Keratinocyte (primary cell): ENCODE measurements at regions not wholly inside any gene's neighbourhood (a gene's known extent, or its start where the extent isn't known, plus 50 kb on each side); places are given as distances from the start of the nearest gene placed in this dataset.

Source experiments
- DNase-seq: peaks from one replicate; pipeline ENCODE4 v3.0.0-alpha.2; 2011; ENCODE audit warnings: low read depth, missing footprints, low spot score
- FAIRE-seq: peaks from 2 replicates; lab custom pipeline; 2011; peaks lifted over from hg19 to GRCh38; lab: Jason Lieb, UNC
- H2AFZ ChIP-seq: 2 replicates; pipeline ENCODE4 v1.6.0; 2012; ENCODE audit warnings: low read length, control low read depth, inconsistent platforms; ENCODE audit not compliant: control insufficient read depth
- H3K27ac ChIP-seq: 2 replicates; pipeline ENCODE4 v1.5.1; 2011; ENCODE audit warnings: low read length; ENCODE audit not compliant: control insufficient read depth, insufficient read depth
- H3K27me3 ChIP-seq: 3 replicates; pipeline ENCODE4 v1.6.0; 2011; ENCODE audit warnings: low read length; ENCODE audit not compliant: control insufficient read depth, insufficient read depth; ENCODE audit errors: extremely low read depth
- H3K36me3 ChIP-seq, 2 experiments: 2 replicates in 1 of 2; 3 replicates in 1 of 2; pipeline ENCODE4 v1.5.1; 2011; ENCODE audit warnings: low read length in 2 of 2, mild to moderate bottlenecking in 1 of 2; ENCODE audit not compliant: control insufficient read depth in 2 of 2, insufficient read depth in 2 of 2; ENCODE audit errors: extremely low read depth in 1 of 2
- H3K4me1 ChIP-seq: 3 replicates; pipeline ENCODE4 v1.5.1; 2011; ENCODE audit warnings: low read length; ENCODE audit not compliant: control insufficient read depth, insufficient read depth; ENCODE audit errors: extremely low read depth
- H3K4me2 ChIP-seq: 3 replicates; pipeline ENCODE4 v1.6.0; 2011; ENCODE audit warnings: low read depth, low read length; ENCODE audit not compliant: control insufficient read depth, insufficient read depth; ENCODE audit errors: extremely low read depth
- H3K4me3 ChIP-seq, 3 experiments: fragments of 200-600 bp in 1 of 3; sonication (generic) in 1 of 3; 2 replicates in 2 of 3; 3 replicates in 1 of 3; pipeline ENCODE4 v1.5.1; 2011 to 2016; ENCODE audit warnings: low read length in 3 of 3, mild to moderate bottlenecking in 3 of 3, control low read depth in 2 of 3, inconsistent platforms in 1 of 3, low read depth in 1 of 3, mixed read lengths in 1 of 3, mixed run types in 1 of 3, moderate library complexity in 1 of 3; ENCODE audit not compliant: control insufficient read depth in 2 of 3, insufficient read depth in 2 of 3; ENCODE audit errors: extremely low read depth in 1 of 3
- H3K79me2 ChIP-seq: 2 replicates; pipeline ENCODE4 v1.6.0; 2012; ENCODE audit warnings: low read length; ENCODE audit not compliant: control insufficient read depth, insufficient read depth
- H3K9ac ChIP-seq: 3 replicates; pipeline ENCODE4 v1.6.0; 2011; ENCODE audit warnings: low read length; ENCODE audit not compliant: control insufficient read depth, insufficient read depth; ENCODE audit errors: extremely low read depth
- H3K9me1 ChIP-seq: 3 replicates; pipeline ENCODE4 v1.6.0; 2011; ENCODE audit warnings: low read length; ENCODE audit not compliant: control insufficient read depth, insufficient read depth; ENCODE audit errors: extremely low read depth
- H3K9me3 ChIP-seq: 2 replicates; pipeline ENCODE4 v1.5.1; 2012; ENCODE audit warnings: low read depth, low read length; ENCODE audit not compliant: control insufficient read depth
- H4K20me1 ChIP-seq: 3 replicates; pipeline ENCODE4 v1.6.0; 2011; ENCODE audit warnings: low read length; ENCODE audit not compliant: control insufficient read depth, insufficient read depth; ENCODE audit errors: extremely low read depth
- EZH2 ChIP-seq: IDR thresholded peaks from one replicate; pipeline ENCODE4 v1.6.1; 2012; ENCODE audit warnings: inconsistent platforms, mild to moderate bottlenecking, low read length, moderate library complexity
- dilution Hi-C: fragments of 300-500 bp; cut with MboI; formaldehyde crosslinking; loops from one replicate; pipeline ENCODE4 v1.7.0; 2020; ENCODE audit warnings: low sequenced_read_pairs; ENCODE audit not compliant: extremely low pct_ligation_motif_present
- TF ChIP-seq, protein P1 (sequence below), 3 experiments: IDR thresholded peaks in 1 of 3; conservative IDR thresholded peaks in 1 of 3; optimal IDR thresholded peaks in 1 of 3; 2 replicates in 2 of 3; 3 replicates in 1 of 3; pipeline versions ENCODE3 to v1.5.1; 2011; ENCODE audit warnings: low read length in 3 of 3, mild to moderate bottlenecking in 3 of 3, moderate library complexity in 2 of 3, control low read depth in 1 of 3, inconsistent platforms in 1 of 3; ENCODE audit not compliant: insufficient read depth in 2 of 3; ENCODE audit errors: extremely low read depth in 1 of 3

GRCh38 chr6:144944106-144944505 lies 659.0 kb downstream of the UTRN start:
- no peak overlapping the region for H2AFZ ChIP-seq
- H3K9me3 ChIP-seq, result no peaks in the 10 kb centered on the region
- no peak for DNase-seq
- H3K79me2 ChIP-seq, result no peaks in the 10 kb centered on the region
- dilution Hi-C loops, result no loop called here
- FAIRE-seq, result no peak
- H3K4me2 ChIP-seq, result no peak overlapping the region
- H3K9me1 ChIP-seq, result no peaks in the 10 kb centered on the region
- H3K27me3 ChIP-seq, result no peaks in the 10 kb centered on the region
- H3K27ac ChIP-seq, result no peak overlapping the region
- H3K9ac ChIP-seq, result no peak overlapping the region
- H3K36me3 ChIP-seq, result no peaks in the 10 kb centered on the region
- no peak for TF ChIP-seq EZH2
- TF ChIP-seq, protein P1, sequence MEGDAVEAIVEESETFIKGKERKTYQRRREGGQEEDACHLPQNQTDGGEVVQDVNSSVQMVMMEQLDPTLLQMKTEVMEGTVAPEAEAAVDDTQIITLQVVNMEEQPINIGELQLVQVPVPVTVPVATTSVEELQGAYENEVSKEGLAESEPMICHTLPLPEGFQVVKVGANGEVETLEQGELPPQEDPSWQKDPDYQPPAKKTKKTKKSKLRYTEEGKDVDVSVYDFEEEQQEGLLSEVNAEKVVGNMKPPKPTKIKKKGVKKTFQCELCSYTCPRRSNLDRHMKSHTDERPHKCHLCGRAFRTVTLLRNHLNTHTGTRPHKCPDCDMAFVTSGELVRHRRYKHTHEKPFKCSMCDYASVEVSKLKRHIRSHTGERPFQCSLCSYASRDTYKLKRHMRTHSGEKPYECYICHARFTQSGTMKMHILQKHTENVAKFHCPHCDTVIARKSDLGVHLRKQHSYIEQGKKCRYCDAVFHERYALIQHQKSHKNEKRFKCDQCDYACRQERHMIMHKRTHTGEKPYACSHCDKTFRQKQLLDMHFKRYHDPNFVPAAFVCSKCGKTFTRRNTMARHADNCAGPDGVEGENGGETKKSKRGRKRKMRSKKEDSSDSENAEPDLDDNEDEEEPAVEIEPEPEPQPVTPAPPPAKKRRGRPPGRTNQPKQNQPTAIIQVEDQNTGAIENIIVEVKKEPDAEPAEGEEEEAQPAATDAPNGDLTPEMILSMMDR (optimal IDR thresholded peaks at IDR 0.05 in 1 of 3, IDR thresholded peaks at IDR 0.05 in 1 of 3, conservative IDR thresholded peaks at IDR 0.05 in 1 of 3; ENCODE audit: extremely low read depth in 1 of 3, insufficient read depth in 2 of 3, low read length in 3 of 3), result no peak
- H3K4me3 ChIP-seq, result no peak overlapping the region
- H3K4me1 ChIP-seq, result no peaks in the 10 kb centered on the region
- H4K20me1 ChIP-seq, result no peaks in the 10 kb centered on the region

GRCh38 chr6:144947398-144947976 lies 662.4 kb downstream of the UTRN start:
- DNase-seq, result no peak
- Histone ChIP-seq H3K4me1 (no peaks in the 10 kb centered on the region), H2AFZ (no peak overlapping the region), H3K9me1 (no peaks in the 10 kb centered on the region), H4K20me1 (no peaks in the 10 kb centered on the region), H3K36me3 (no peaks in the 10 kb centered on the region), H3K79me2 (no peaks in the 10 kb centered on the region), H3K9ac (no peak overlapping the region), H3K4me3 (no peak overlapping the region), H3K4me2 (no peak overlapping the region), H3K27ac (no peak overlapping the region), H3K9me3 (no peaks in the 10 kb centered on the region), H3K27me3 (no peaks in the 10 kb centered on the region)
- dilution Hi-C loops, result no loop called here
- TF ChIP-seq, protein P1 (optimal IDR thresholded peaks at IDR 0.05 in 1 of 3, IDR thresholded peaks at IDR 0.05 in 1 of 3, conservative IDR thresholded peaks at IDR 0.05 in 1 of 3; ENCODE audit: extremely low read depth in 1 of 3, insufficient read depth in 2 of 3, low read length in 3 of 3), result no peak
- TF ChIP-seq EZH2, result no peak
- FAIRE-seq, result no peak
